ENCODE measurements at regions not wholly inside any gene's neighbourhood (a gene's known extent, or its start where the extent isn't known, plus 50 kb on each side); places are given as distances from the start of the nearest gene placed in this dataset.

GRCh38 chr1:195738966-195739650, 869.1 kb downstream of the KCNT2 start:
- no peak for TF ChIP-seq ATF1 (CRISPR knock-in tag; IDR thresholded peaks at IDR 0.05)
- TF ChIP-seq ATF1 (tag; IDR thresholded peaks at IDR 0.05) = no peak
- TF ChIP-seq MTA2 (IDR thresholded peaks at IDR 0.05; ENCODE audit: low read depth) = no peak
- TF ChIP-seq SREBF2 (CRISPR knock-in tag; IDR thresholded peaks at IDR 0.05) = no peak
- no peak for TF ChIP-seq LARP7 (IDR thresholded peaks at IDR 0.05)
- TF ChIP-seq STAG1 (CRISPR knock-in tag; IDR thresholded peaks at IDR 0.05; ENCODE audit: borderline replicate concordance) = no peak
- no peak for TF ChIP-seq SRF (CRISPR knock-in tag; IDR thresholded peaks at IDR 0.05)
- no peak for TF ChIP-seq BACH1 (tag; IDR thresholded peaks at IDR 0.05)
- no peak for TF ChIP-seq CUX1 (CRISPR knock-in tag; IDR thresholded peaks at IDR 0.05)
- no peak for TF ChIP-seq ZBTB26 (CRISPR knock-in tag; IDR thresholded peaks at IDR 0.05)
- no peak for TF ChIP-seq EP300 (IDR thresholded peaks at IDR 0.05; ENCODE audit: low read length)
- no peak for TF ChIP-seq ATF3 (IDR thresholded peaks at IDR 0.05)
- TF ChIP-seq ATF3 (CRISPR knock-in tag; conservative IDR thresholded peaks at IDR 0.05) = no peak
- TF ChIP-seq CTCF (IDR thresholded peaks at IDR 0.05 in 2 of 3, conservative IDR thresholded peaks at IDR 0.05 in 1 of 3; ENCODE audit: insufficient read depth in 2 of 3, low read depth in 1 of 3, low read length in 3 of 3) = no peak
- TF ChIP-seq CEBPG (CRISPR knock-in tag; IDR thresholded peaks at IDR 0.05) = no peak
- no peak for TF ChIP-seq CEBPG (tag; conservative IDR thresholded peaks at IDR 0.05 in 1 of 2, IDR thresholded peaks at IDR 0.05 in 1 of 2)
- TF ChIP-seq FOXP4 (CRISPR knock-in tag; IDR thresholded peaks at IDR 0.05; ENCODE audit: borderline replicate concordance) = no peak

All from K562 (cell line).